Psoas muscle (tissue), 7 donors: ENCODE measurements at regions not wholly inside any gene's neighbourhood (a gene's known extent, or its start where the extent isn't known, plus 50 kb on each side); places are given as distances from the start of the nearest gene placed in this dataset.

Source experiments
- ATAC-seq, 4 donors: fragments of 200-7000 bp; cut with Tn5 transposase; one replicate each; pipeline ENCODE4 v1.9.1; 2020; ENCODE audit warnings: moderate library complexity in 3 of 4, mild to moderate bottlenecking in 2 of 4
- DNase-seq, 2 donors: peaks; one replicate each; pipeline ENCODE4 v3.0.0-alpha.2; 2020
- H3K27ac ChIP-seq: fragments of 200-600 bp; one replicate; pipeline ENCODE4 v1.8.0; 2022
- H3K27me3 ChIP-seq, 3 donors: fragments of 200-600 bp in 1 of 3; one replicate each; pipeline versions ENCODE4 v1.6.1 to v1.8.0; 2013 to 2022; ENCODE audit warnings: low read length in 2 of 3, mild to moderate bottlenecking in 2 of 3, moderate library complexity in 1 of 3; ENCODE audit not compliant: insufficient read depth in 3 of 3
- H3K36me3 ChIP-seq, 2 donors: fragments of 200-600 bp in 1 of 2; one replicate each; pipeline versions ENCODE4 v1.6.1 to v1.8.0; 2013 to 2022; ENCODE audit warnings: low read depth in 1 of 2, mild to moderate bottlenecking in 1 of 2, moderate library complexity in 1 of 2; ENCODE audit not compliant: insufficient read depth in 1 of 2
- H3K4me1 ChIP-seq: fragments of 200-600 bp; one replicate; pipeline ENCODE4 v1.8.0; 2022
- H3K4me3 ChIP-seq: fragments of 200-600 bp; one replicate; pipeline ENCODE4 v1.8.0; 2022; ENCODE audit warnings: mild to moderate bottlenecking
- H3K9me3 ChIP-seq: fragments of 200-600 bp; one replicate; pipeline ENCODE4 v1.8.0; 2022
- WGBS, 3 donors: extraction: QIAGEN DNeasy Blood & Tissue Kit; methylation state at CpG; one replicate each; pipeline versions ENCODE4 v1.1.6 to v1.1.7; 2013; 5-methylcytosine and 5-hydroxymethylcytosine counted together
- intact Hi-C, 2 donors: fragments of 100-400 bp; cut with DNase I; formaldehyde crosslinking; loops; one replicate each; pipeline versions ENCODE4 v1.11.0 to v1.14.2; 2022
- TF ChIP-seq, protein P1 (sequence below): fragments of 200-600 bp; IDR thresholded peaks from one replicate; pipeline ENCODE4 v1.8.0; 2022; ENCODE audit warnings: antibody characterized with exemption
- donor health status: healthy with polysubstance abuse.
- donor health status: DM: no; HTN: no; CAD: no; lungs with moderate emphysema.
- donor health status: Bipolar disorder and iron deficiency.
- donor health status: healthy.
- donor health status: DM: yes; HTN: yes; CAD: no.
- donor health status: DM: no; HTN: no; CAD: no.
- donor health status: DM: yes; HTN: yes; CAD: no.

GRCh38 chr9:7906783-7907550 lies 107.4 kb upstream of the DMAC1 start:
- TF ChIP-seq, protein P1, sequence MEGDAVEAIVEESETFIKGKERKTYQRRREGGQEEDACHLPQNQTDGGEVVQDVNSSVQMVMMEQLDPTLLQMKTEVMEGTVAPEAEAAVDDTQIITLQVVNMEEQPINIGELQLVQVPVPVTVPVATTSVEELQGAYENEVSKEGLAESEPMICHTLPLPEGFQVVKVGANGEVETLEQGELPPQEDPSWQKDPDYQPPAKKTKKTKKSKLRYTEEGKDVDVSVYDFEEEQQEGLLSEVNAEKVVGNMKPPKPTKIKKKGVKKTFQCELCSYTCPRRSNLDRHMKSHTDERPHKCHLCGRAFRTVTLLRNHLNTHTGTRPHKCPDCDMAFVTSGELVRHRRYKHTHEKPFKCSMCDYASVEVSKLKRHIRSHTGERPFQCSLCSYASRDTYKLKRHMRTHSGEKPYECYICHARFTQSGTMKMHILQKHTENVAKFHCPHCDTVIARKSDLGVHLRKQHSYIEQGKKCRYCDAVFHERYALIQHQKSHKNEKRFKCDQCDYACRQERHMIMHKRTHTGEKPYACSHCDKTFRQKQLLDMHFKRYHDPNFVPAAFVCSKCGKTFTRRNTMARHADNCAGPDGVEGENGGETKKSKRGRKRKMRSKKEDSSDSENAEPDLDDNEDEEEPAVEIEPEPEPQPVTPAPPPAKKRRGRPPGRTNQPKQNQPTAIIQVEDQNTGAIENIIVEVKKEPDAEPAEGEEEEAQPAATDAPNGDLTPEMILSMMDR: no peak
- H3K27me3 ChIP-seq: no peaks in the 10 kb centered on the region
- H3K9me3 ChIP-seq: no peaks in the 10 kb centered on the region
- no peak overlapping the region for H3K4me3 ChIP-seq
- no peaks in the 10 kb centered on the region for H3K36me3 ChIP-seq
- DNase-seq (no peak), ATAC-seq (no peak)
- 53 to 71% (median 63%) methylated on average over 2 of the region's 2 CpGs for whole genome bisulfite sequencing, 3 donors
- no peak overlapping the region for H3K27ac ChIP-seq
- no peaks in the 10 kb centered on the region for H3K4me1 ChIP-seq
- intact Hi-C loops: loop anchor here in 1 of 2 donors (10.0 kb wide), 1 partner anchor 548 kb away; no protein-coding TSS in a partner anchor

DNA sequence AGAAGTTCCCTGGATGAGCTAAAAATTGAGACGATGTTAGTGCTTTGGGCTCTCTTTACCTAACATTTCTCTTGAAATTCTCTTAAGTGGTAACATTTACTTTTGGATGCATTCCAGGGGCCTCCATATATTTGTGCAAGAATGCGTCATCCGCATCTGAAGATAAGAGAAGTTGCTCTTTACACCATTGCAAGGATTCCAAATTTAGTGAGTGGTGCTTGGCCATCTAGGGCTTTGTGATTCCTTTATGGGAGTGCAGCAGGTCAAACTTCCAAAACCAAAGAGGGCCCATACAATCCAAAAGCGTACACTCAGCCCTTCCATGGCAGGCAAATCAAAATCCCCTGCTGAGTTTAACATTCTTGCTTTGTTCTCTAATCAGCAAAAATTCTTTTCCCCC lies 102.0 kb upstream of the DMAC1 start:
- intact Hi-C loops: loop anchor here in 1 of 2 donors (10.0 kb wide), 1 partner anchor 553 kb away; no protein-coding TSS in a partner anchor
- no peak overlapping the region for H3K27ac ChIP-seq
- no peaks in the 10 kb centered on the region for H3K36me3 ChIP-seq
- H3K4me3 ChIP-seq: no peak overlapping the region
- no peaks in the 10 kb centered on the region for H3K27me3 ChIP-seq
- H3K9me3 ChIP-seq: no peaks in the 10 kb centered on the region
- ATAC-seq (no peak), DNase-seq (no peak)
- 88 to 92% (median 89%) methylated on average over 4 of the region's 4 CpGs for WGBS, 3 donors
- TF ChIP-seq, protein P1: no peak
- no peaks in the 10 kb centered on the region for H3K4me1 ChIP-seq

- 95 to 99% (median 95%) methylated on average over 3 of the region's 3 CpGs for WGBS, 3 donors
- H3K27me3 ChIP-seq: no peaks in the 10 kb centered on the region
- TF ChIP-seq, protein P1: no peak
- H3K4me3 ChIP-seq: no peak overlapping the region
- DNase-seq (no peak), ATAC-seq (no peak)
- H3K9me3 ChIP-seq: no peaks in the 10 kb centered on the region
- no peak overlapping the region for H3K27ac ChIP-seq
- no peaks in the 10 kb centered on the region for H3K4me1 ChIP-seq
- H3K36me3 ChIP-seq: no peaks in the 10 kb centered on the region
- intact Hi-C loops: loop anchor here in 1 of 2 donors (10.0 kb wide), 1 partner anchor 554 kb away; no protein-coding TSS in a partner anchor
These were observed 101.0 kb upstream of the DMAC1 start for GRCh38 chr9:7900541-7900940.

GRCh38 chr9:7899753-7900152 lies 100.2 kb upstream of the DMAC1 start:
- Histone ChIP-seq H3K4me3 (no peak overlapping the region), H3K4me1 (no peaks in the 10 kb centered on the region), H3K27ac (no peak overlapping the region), H3K36me3 (no peaks in the 10 kb centered on the region), H3K9me3 (no peaks in the 10 kb centered on the region), H3K27me3 (no peaks in the 10 kb centered on the region)
- TF ChIP-seq, protein P1: no peak
- ATAC-seq (no peak), DNase-seq (no peak)
- intact Hi-C loops: loop anchor here in 1 of 2 donors (10.0 kb wide), 1 partner anchor 555 kb away; no protein-coding TSS in a partner anchor
- WGBS, 3 donors: 58 to 75% (median 62%) methylated on average over 3 of the region's 3 CpGs
